ENCODE measurements at regions not wholly inside any gene's neighbourhood (a gene's known extent, or its start where the extent isn't known, plus 50 kb on each side); places are given as distances from the start of the nearest gene placed in this dataset.
"Not testable (repeated sequence)": the region's sequence is repeated elsewhere in the genome, so short reads cannot be mapped to it uniquely, and the experiment has no call there.

DNA sequence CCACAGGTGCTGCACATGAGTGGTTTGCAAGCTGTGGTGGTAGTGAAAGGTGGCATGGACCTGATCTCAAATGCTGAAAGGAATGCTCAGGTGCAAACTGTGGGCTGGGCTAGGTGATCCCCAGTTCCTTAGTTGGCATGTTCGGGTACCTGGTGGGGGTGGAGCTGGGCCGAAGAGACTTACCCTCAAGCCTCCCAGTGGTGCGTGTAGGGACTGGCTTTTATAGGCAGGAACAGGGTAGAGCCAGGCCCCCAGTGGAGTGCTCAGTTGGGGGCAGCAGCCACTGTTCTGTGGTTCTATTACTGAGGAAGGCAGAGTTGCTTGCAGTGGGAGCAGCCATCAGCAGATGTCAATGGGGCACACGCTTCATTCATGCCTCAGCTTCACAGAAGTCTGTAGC, 399.8 kb downstream of the HTR1B start:
- FAIRE-seq = no peak

GRCh38 chr6:77055711-77056110, 407.6 kb downstream of the HTR1B start:
- no peak for FAIRE-seq

GRCh38 chr6:77040568-77041195, 422.6 kb downstream of the HTR1B start:
- FAIRE-seq = no peak

- no peak for FAIRE-seq
Observed at GRCh38 chr6:77038807-77039206, 424.5 kb downstream of the HTR1B start.

- FAIRE-seq = no peak
Observed at GRCh38 chr6:77037439-77037838, 425.9 kb downstream of the HTR1B start.

DNA sequence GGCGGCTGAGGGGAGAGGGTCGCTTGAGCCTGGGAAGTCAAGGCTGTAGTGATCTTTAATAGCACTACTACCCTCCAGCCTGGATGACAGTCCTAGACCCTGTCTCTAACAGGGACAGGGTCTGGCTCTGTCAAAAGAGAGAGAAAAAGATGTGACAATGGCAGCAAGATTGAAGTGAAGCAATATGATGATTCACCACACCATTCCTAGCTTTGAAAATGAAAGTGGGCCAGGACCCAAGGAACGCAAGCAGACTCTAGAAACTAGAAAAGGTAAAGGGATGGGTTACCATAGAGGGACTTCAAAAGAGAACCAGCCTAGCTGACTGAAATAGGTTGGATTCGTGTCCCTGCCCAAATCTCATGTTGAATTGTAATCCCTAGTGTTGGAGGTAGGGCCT, 426.9 kb downstream of the HTR1B start:
- FAIRE-seq = no peak

- no peak for FAIRE-seq
Observed at GRCh38 chr6:77034161-77034560, 429.1 kb downstream of the HTR1B start.

- FAIRE-seq = no peak
Observed at GRCh38 chr6:77030929-77031674, 432.2 kb downstream of the HTR1B start.

GRCh38 chr6:77026341-77026740, 436.9 kb downstream of the HTR1B start:
- FAIRE-seq = no peak

- no peak for FAIRE-seq
Observed at GRCh38 chr6:77025736-77026223, 437.5 kb downstream of the HTR1B start.

DNA sequence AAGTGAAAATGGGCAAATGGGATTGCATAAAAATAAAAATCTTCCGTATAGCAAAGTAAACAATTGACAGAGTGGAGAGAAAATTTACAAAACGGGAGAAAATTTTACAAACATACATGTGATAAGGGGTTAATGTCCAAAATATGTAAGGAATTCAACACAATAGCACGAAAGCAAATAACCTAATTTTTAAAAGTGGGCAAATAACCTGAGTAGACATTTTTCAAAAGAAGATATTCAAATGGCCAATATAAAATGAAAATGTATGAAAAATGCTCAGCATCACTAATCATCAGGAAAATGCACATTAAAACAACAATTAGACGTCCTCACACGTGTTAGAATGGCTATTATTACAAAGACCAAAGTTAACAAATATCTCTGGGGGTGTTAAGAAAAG, 441.5 kb downstream of the HTR1B start:
- no peak for FAIRE-seq

GRCh38 chr6:77021232-77021631, 442.1 kb downstream of the HTR1B start:
- FAIRE-seq = no peak

- no peak for FAIRE-seq
Observed at GRCh38 chr6:77019081-77019480, 444.2 kb downstream of the HTR1B start.

DNA sequence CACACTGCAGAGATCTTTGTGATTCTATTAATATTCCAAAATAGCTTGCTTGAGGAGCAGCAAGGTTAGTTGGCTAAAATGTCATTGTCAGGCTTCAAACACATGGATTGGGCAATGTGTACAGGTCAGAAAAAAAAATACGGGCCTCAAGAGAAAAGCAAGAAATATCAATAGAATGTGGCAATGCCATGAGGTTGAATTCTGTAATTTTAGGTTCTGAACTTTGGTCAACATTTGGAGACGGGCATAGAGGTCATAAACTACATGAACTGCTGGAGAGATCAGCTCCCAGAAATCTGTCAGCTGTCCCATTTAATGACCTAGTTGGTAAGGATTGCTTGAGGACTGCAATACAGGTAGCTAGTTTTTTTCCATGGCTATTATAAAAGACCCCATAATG, 445.8 kb downstream of the HTR1B start:
- no peak for FAIRE-seq

GRCh38 chr6:77015350-77015749, 447.9 kb downstream of the HTR1B start:
- no peak for FAIRE-seq

GRCh38 chr6:77011929-77012545, 451.3 kb downstream of the HTR1B start:
- no peak for FAIRE-seq

GRCh38 chr6:77010931-77011542, 452.3 kb downstream of the HTR1B start:
- no peak for FAIRE-seq

GRCh38 chr6:76992553-76992952, 470.7 kb downstream of the HTR1B start:
- no peak for FAIRE-seq

- FAIRE-seq = no peak
Observed at GRCh38 chr6:76984572-76984971, 478.7 kb downstream of the HTR1B start.

DNA sequence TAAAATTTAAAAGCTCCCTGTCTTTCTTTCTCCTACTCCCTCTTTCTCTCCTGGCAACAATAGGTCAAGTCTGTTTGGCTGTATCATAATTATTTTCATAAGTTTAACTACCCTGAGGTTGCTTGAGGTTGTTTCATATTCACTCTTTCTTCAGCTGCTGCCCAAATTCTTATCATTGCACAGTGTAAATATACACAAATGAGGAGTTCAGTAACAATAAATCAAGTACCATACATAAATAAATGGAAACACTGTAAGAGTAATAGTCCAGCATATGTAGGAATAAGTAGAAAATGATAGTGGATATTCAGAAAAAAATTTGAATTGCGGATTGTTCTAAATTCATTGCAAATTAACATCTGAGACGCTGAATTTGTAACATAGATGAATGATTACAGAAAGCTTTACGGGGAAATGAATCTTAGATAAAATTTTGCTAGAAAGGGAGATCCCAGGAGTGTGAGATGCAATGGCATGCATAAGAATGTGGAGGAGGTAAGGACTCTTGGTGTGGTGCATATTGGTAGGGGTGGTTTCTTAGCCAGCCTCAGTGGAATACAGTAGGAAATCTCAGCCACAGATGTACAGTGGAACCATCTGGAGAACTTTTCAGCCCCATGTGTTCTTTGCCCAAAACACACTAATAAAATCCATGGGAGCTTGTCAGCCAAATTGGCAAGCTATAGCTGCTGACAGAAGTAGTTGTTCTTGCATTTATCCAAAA, 480.7 kb downstream of the HTR1B start:
- FAIRE-seq = no peak

GRCh38 chr6:76972474-76972873, 490.8 kb downstream of the HTR1B start:
- FAIRE-seq = no peak

DNA sequence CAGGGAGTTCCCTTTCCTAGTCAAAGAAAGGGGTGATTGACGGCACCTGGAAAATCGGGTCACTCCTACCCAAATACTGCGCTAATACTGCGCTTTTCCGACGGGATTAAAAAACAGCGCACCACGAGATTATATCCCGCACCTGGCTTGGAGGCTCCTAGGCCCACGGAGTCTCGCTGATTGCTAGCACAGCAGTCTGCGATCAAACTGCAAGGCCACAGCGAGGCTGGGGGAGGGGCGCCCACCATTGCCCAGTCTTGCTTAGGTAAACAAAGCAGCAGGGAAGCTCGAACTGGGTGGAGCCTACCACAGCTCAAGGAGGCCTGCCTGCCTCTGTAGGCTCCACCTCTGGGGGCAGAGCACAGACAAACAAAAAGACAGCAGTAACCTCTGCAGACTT, 504.1 kb downstream of the HTR1B start:
- FAIRE-seq = not testable (repeated sequence)
